Posterior vena cava (tissue), 2 donors: ENCODE measurements at regions not wholly inside any gene's neighbourhood (a gene's known extent, or its start where the extent isn't known, plus 50 kb on each side); places are given as distances from the start of the nearest gene placed in this dataset.
"Not testable (repeated sequence)": the region's sequence is repeated elsewhere in the genome, so short reads cannot be mapped to it uniquely, and the experiment has no call there.

Source experiments
- DNase-seq: peaks from one replicate; pipeline ENCODE4 v3.0.0-alpha.2; 2020; ENCODE audit warnings: low spot score
- intact Hi-C, 2 donors: fragments of 100-400 bp; cut with DNase I; formaldehyde crosslinking; loops; one replicate each; pipeline versions ENCODE4 v1.14.1 to v1.14.2; 2022 to 2023
- donor health status: DM: yes; HTN: yes; CAD: no.
- donor health status: DM: yes; HTN: yes; CAD: no.

DNA sequence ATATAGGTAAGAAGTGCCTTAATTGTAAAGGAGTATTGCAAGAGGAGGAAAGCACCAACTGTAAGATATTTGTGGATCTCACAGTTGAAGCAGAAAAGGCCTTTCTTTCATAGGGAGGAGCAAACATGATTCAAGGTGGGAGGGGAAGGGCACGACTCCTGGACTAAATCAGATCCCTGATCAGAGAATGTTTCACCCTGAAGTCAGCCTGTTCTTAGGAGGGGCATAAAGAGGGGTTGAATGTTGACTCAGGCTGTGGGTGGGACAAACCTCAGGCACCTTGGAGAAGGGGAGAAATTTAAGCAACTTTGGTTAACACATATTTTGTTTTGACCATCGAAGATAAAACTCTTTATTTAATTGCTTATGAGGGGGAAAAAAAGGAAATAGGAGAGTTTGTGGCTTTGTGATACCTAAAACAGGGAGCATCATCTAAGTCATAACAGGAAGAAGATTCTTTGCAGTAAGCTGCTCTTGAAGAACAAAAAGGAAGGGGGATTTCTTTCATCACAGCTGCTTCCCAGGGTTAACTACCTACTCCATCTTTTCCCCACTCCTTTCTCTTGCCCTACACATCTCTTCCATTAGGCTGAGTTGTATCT, 158.6 kb upstream of the ZNF267 start:
- intact Hi-C loops = loop anchor here in 1 of 2 donors (5.0 kb wide), 1 partner anchor 578 kb away; the partner anchor contains the start of gene PRSS8
- DNase-seq = no peak

DNA sequence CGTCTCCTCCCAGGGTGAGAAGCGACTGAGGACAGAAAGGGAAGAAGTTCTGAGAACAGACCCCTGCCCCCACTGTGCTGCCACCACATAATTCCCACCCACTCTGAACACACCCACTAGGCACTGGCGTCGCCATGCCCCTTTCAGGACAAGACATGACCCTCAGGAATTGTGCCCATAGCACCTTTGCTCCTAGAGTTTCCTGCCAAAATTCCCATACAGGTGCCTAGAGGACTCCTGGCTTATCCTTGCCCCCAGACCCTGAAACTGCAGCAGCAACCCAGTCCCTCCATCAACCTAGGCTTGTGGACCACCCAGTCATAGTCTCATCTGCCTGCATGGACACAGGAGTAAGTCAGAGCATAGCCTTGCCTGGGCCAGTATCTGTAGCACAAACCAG, 157.7 kb upstream of the ZNF267 start:
- intact Hi-C loops = no loop called here
- no peak for DNase-seq

DNA sequence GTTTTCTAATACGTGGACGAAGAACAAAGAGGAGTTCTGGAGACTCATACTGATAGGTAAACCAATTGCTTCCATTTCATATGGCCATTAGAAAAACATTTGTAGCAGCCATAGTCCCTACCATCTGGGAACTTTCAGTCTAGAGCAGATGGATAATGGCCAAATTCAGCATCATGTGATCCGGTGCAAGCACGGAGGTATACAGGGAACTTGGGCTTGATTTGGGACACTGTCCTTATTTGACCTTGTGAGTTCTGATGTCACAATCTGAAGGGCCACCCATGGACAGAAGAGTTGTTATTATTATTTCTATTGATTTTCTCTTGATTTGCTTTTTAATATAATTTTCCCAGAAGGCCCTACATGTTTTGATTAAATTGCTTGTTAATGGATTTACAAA, 154.6 kb upstream of the ZNF267 start:
- no peak for DNase-seq
- intact Hi-C loops = no loop called here

DNA sequence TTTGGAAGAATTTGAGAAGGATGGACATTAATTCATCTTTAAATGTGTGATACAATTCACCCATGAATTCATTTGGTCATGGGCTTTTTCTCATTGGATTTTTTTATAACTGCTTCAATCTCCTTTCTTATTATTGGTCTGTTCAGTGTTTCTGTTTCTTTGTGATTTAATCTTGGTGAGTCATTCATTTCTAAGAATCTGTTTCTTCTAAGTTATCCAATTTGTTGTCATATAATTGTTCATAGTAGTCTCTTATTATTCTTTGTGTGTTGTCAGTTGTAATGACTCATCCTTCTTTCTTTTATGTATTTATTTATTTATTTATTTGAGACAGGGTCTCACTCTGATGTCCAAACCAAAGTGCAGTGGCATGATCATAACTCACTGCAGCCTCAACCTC, 146.1 kb upstream of the ZNF267 start:
- intact Hi-C loops = no loop called here
- DNase-seq = no peak

DNA sequence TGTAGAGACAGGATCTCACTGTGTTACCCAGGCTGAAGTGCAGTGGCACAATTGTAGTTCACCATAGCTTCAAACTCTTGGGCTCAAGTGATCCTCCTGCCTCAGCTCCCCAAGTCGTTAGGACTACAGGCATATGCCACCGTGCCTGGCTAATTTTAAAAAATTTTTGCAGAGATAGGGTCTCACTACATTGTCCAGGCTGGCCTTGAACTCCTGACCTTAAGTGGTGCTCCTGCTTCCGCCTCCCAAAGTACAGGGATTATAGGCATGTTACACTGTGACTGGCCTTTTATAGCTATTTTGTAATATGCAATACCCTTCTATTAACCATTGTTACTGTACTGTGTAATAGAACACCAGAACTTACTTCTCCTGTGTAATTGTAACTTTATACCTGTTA, 139.3 kb upstream of the ZNF267 start:
- intact Hi-C loops = no loop called here
- DNase-seq = no peak

DNA sequence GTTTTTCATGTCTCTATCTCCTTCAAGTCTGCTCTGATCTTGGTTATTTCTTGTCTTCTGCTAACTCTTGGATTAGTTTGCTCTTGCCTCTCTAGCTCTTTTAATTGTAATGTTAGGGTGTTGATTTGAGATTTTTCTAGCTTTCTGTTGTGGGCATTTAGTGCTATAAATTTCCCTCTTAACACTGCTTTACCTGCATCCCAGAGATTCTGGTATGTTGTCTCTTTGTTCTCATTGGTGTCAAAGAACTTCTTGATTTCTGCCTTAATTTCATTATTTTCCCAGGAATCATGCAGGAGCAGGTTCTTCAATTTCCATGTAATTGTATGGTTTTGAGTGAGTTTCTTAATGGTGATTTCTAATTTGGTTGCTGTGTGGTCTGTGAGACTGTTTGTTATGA, 128.5 kb upstream of the ZNF267 start:
- intact Hi-C loops, DNase-seq: not testable (repeated sequence)

DNA sequence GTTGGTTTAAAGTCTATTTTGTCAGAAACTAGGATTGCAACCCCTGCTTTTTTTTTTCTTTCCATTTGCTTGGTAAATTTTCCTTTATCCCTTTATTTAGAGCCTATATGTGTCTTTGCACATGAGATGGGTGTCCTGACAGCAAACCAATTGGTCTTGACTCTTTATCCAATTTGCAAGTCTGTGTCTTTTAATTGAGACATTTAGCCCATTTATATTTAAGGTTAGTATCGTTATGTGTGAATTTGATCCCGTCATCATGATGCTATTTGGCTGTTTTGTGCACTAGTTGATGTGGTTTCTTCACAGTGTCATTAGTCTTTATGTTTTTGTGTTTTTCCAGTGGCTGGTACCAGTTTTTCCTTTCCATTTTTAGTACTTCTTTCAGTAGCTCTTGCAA, 127.7 kb upstream of the ZNF267 start:
- intact Hi-C loops = no loop called here
- no peak for DNase-seq

DNA sequence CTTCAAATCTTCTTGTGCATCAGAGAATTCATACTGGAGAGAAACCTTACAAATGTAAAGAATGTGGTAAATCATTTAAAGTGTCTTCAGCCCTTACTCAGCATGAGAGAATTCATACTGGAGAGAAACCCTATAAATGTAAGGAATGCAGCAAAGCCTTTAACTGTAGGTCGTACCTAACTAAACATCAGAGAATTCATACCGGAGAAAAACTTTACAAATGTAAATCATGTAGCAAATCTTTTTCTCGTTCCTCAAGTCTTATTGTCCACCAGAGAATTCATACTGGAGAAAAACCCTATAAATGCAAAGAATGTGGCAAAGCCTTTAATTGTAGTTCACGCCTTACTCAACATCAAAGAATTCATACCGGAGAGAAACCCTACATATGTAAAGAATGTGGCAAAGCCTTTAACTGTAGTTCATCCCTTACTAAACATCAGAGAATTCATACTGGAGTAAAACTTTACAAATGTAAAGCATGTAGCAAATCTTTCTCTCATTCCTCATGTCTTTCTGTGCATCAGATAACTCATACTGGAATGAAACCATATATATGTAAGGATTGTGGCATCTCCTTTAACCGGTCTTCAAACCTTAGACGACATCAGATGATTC, 118.5 kb upstream of the ZNF267 start:
- intact Hi-C loops = no loop called here
- DNase-seq = no peak

DNA sequence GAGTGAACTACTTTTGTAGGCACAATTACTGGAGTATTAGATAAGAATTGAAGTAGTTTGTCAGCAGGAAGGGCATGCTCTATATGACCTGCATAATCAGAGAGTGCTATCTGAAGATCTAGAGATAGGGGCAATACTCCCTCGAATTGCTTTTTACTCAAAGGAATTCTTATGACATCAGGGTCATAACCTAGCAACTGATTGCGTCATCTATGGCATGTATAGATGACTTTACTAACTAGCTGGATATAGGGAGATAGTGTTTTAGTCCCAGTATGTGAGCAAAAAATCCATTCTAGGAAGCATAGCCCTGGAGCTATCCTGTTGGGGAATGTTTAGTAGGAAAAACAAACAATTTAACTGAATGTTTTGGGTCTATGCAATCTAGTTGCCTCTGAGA, 109.5 kb upstream of the ZNF267 start:
- intact Hi-C loops = no loop called here

DNA sequence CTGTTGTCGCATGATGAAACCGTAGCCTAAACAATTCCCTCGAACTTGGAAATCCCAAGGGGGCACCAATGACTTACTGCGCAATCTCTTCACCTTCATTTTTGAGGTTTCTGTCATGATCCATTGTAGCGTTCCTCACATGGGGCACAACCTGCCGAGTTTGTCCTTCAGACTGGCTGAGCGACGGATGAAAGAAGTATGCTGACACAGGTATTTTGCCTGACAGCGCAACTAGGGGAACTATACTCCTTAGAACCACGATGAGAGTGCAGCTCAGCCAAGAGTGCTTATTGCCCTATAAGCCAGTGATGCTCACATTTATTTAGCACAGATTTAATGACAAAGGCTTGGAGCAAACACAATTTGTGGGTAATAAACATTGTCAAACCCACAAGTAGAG, 106.3 kb upstream of the ZNF267 start:
- no peak for DNase-seq
- intact Hi-C loops = no loop called here

More for the DNA sequence above, 109.5 kb upstream of the ZNF267 start:
- DNase-seq = no peak

DNA sequence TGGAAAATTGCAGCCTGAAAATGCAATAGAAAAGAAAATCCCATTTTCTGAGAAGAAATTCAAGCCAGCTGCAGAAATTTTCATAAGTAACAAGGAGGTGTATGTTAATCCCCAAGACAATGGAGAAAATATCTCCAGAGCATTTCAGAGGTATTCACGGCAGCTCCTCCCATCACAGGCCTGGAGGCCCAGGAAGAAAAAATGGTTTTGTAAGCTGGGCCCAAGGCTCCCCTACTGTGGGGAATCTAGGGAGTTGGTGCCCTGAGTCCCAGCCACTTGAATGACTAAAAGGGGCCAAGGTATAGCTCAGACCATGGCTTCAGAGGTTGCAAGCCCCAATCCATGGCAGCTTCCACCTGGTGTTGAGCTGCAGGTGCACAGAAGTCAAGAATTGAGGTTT, 93.3 kb upstream of the ZNF267 start:
- intact Hi-C loops = no loop called here
- no peak for DNase-seq

DNA sequence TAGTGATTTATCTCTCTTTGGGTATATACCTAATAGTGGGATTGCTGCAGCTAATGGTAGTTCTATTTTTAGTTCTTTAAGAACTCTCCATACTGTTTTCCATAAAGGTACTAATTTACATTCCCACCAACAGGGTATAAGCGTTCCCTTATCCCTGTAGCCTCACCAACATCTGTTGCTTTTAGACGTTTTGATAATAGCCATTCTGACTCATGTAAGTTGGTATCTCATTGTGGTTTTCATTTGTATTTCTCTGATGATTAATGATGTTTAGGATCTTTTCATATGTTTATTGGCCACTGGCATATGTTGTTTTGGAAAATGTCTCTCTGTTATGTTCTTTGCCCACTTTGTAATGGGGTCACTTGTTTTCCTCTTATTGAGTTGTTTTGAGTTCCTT, 88.5 kb upstream of the ZNF267 start:
- intact Hi-C loops = no loop called here
- DNase-seq = no peak

DNA sequence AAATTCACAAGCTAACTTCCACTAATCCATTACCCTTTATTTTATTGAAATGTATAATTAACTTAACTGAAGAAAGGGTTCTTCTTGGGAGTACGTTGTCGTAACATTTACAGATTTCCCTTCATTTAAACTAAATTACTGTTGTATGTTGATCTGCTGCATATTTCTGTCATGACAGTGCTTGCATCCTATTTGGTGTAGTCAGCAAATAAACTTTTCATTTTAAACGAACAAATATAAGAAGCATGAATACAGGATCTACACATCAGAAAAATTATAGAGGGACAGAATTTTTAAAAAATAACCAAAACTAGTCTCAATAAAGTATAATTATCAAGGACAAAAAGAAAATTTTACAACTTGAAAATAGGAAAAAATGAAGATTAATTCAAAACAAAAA, 66.5 kb upstream of the ZNF267 start:
- no peak for DNase-seq
- intact Hi-C loops = no loop called here

DNA sequence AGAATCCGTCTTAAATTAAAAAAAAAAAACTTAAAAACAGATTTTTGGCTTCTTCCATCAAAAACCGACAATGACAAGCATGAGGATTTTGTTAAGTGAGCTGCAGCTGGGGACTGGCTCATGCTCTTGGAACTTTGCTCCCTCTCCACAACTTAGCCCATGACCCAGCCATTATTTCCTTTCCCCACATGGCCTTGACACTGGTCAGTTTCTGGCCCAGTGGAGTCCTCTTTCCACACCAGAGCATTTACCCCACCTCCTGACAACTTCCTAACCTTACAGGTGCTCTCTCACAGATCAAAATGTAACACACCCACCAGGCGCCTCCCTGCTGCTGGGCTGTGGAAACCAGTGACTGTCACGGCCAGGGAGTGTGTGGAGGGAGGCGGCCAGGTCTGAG, 62.7 kb upstream of the ZNF267 start:
- intact Hi-C loops = no loop called here
- no peak for DNase-seq

DNA sequence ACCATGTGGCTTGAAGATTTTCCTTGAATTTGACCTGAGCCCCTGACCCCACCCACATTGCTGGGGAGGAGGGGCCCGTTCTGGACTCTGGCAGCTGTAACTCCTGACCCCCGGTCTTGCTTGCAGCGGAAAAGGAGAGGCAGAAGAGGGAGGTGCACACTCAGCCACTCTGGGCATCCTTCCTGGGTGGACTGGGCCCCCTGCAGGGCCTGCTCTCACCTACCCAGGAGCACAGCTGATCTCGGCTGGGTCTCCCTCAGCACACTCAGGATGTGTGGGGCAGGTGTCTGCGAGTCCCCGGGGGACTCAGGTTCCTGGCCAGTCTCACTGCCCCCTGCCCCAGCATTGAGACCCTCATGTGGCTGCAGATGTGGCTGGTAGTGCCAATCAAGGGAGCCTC, 57.5 kb upstream of the ZNF267 start:
- DNase-seq, intact Hi-C loops: not testable (repeated sequence)

DNA sequence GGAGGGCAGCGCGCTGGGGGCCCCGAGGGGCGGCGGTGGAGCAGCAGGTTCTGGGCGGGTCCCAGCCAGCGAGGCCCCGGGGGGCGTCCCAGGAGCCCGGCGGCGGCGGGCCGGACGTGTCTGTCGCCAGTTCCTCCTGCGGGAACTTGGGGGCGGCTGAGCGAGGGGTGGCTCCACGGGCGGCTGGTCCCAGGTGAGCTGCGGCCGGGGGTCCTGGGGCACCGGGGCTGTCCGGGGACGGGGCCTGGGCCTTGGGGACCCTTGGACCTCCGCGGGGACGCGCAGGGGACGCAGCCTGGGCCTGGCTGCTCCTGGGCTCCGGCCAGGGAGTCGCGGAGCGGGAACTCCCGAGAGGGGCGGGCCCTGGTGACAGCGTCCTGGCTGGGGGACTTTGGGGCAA, 54.2 kb upstream of the ZNF267 start:
- intact Hi-C loops = no loop called here
- no peak for DNase-seq

DNA sequence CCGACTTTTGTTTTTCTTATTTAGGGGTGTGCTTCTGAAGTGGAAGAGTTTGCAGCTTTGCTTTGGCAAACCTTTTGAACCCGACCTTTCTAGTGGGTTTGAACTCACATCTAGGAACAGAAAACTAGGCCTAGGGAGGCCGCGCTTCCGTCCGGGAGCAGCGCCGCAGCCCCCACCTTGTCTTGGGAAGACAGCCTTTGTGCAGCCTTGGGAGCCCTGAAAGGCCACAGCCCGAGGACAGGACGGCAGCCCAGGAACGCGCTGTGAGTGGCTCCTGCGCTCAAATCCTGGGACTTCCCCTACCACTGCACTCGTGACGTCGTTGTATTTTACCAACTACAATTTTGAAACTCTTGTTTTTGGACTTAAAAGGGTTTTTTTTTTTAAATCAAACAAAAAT, 53.7 kb upstream of the ZNF267 start:
- intact Hi-C loops = no loop called here
- no peak for DNase-seq
